ENCODE measurements at regions not wholly inside any gene's neighbourhood (a gene's known extent, or its start where the extent isn't known, plus 50 kb on each side); places are given as distances from the start of the nearest gene placed in this dataset.

- no peak for DNase-seq
These were observed 408.5 kb upstream of the PCDH20 start for GRCh38 chr13:61824168-61824567.

GRCh38 chr13:61812286-61812685 is 396.6 kb upstream of the PCDH20 start:
- DNase-seq, result no peak

GRCh38 chr13:61810065-61810464 is 394.4 kb upstream of the PCDH20 start:
- no peak for DNase-seq

- no peak for DNase-seq
These were observed 381.7 kb upstream of the PCDH20 start for GRCh38 chr13:61797397-61797796.

GRCh38 chr13:61795580-61795979 is 379.9 kb upstream of the PCDH20 start:
- no peak for DNase-seq

- no peak for DNase-seq
These were observed 363.8 kb upstream of the PCDH20 start for GRCh38 chr13:61779456-61779855.

GRCh38 chr13:61778531-61778930 is 362.9 kb upstream of the PCDH20 start:
- DNase-seq, result no peak

- DNase-seq, result no peak
These were observed 362.2 kb upstream of the PCDH20 start for GRCh38 chr13:61777899-61778298.

- DNase-seq, result no peak
These were observed 361.6 kb upstream of the PCDH20 start for GRCh38 chr13:61777271-61777670.

GRCh38 chr13:61774903-61775302 is 359.3 kb upstream of the PCDH20 start:
- DNase-seq, result no peak

- DNase-seq, result no peak
These were observed 355.0 kb upstream of the PCDH20 start for GRCh38 chr13:61770681-61771080.

- no peak for DNase-seq
These were observed 352.5 kb upstream of the PCDH20 start for GRCh38 chr13:61768175-61768574.

GRCh38 chr13:61766667-61767058 is 351.0 kb upstream of the PCDH20 start:
- DNase-seq, result no peak

GRCh38 chr13:61765940-61766666 is 350.5 kb upstream of the PCDH20 start:
- no peak for DNase-seq

GRCh38 chr13:61765181-61765742 is 349.6 kb upstream of the PCDH20 start:
- no peak for DNase-seq

GRCh38 chr13:61761690-61762089 is 346.0 kb upstream of the PCDH20 start:
- no peak for DNase-seq

GRCh38 chr13:61760102-61760501 is 344.5 kb upstream of the PCDH20 start:
- no peak for DNase-seq

- no peak for DNase-seq
These were observed 340.4 kb upstream of the PCDH20 start for GRCh38 chr13:61756031-61756430.

GRCh38 chr13:61751039-61751438 is 335.4 kb upstream of the PCDH20 start:
- no peak for DNase-seq

GRCh38 chr13:61738236-61738750 is 322.6 kb upstream of the PCDH20 start:
- DNase-seq, result no peak

- no peak for DNase-seq
These were observed 319.0 kb upstream of the PCDH20 start for GRCh38 chr13:61734683-61735082.

- DNase-seq, result no peak
These were observed 312.8 kb upstream of the PCDH20 start for GRCh38 chr13:61728471-61728870.

- DNase-seq, result no peak
These were observed 312.1 kb upstream of the PCDH20 start for GRCh38 chr13:61727767-61728166.

GRCh38 chr13:61725806-61726205 is 310.2 kb upstream of the PCDH20 start:
- DNase-seq, result no peak

- no peak for DNase-seq
These were observed 306.5 kb upstream of the PCDH20 start for GRCh38 chr13:61722119-61722518.

Data from DMS53 (cell line).